HepG2 (cell line): ENCODE measurements at regions not wholly inside any gene's neighbourhood (a gene's known extent, or its start where the extent isn't known, plus 50 kb on each side); places are given as distances from the start of the nearest gene placed in this dataset.

ENCODE experiments used
- ATAC-seq: fragments of 200-7000 bp; cut with Tn5 transposase; 3 replicates; pipeline ENCODE4 v1.9.1; 2020; ENCODE audit warnings: mild to moderate bottlenecking, moderate library complexity
- BruUV-seq: library from RNA; stranded (reverse); fragments of 400-500 nt; replicated peaks from 2 replicates; lab custom pipeline; 2021; lab: Mats Ljungman, UMichigan
- CTCF ChIA-PET: fragments of 300-600 bp; formaldehyde crosslinking; extraction: SDS; loops from one replicate; lab custom pipeline; 2021; ENCODE audit warnings: low total read pairs, inconsistent platforms, low intra/inter-chr PET ratio; lab: Yijun Ruan, JAX
- POLR2A ChIA-PET: fragments of 350-600 bp; sonication (Branson Sonifier 250); formaldehyde crosslinking; loops from one replicate; lab custom pipeline; 2020; ENCODE audit warnings: antibody characterized with exemption, inconsistent platforms; lab: Yijun Ruan, JAX
- DNase-seq: peaks from one replicate; pipeline ENCODE4 v3.0.0-alpha.2; 2015; ENCODE audit warnings: low spot score
- FAIRE-seq: peaks from 3 replicates; lab custom pipeline; 2011; peaks lifted over from hg19 to GRCh38; lab: Jason Lieb, UNC
- H2AFZ ChIP-seq: one replicate; pipeline ENCODE4 v1.6.1; 2011; ENCODE audit warnings: low read length, inconsistent platforms
- H3K27ac ChIP-seq: fragments of 300-600 bp; 3 replicates; pipeline ENCODE4 v1.8.0; 2011; ENCODE audit warnings: mixed run types, mild to moderate bottlenecking, mixed read lengths, low read length, inconsistent platforms; ENCODE audit not compliant: insufficient read depth; ENCODE audit errors: extremely low read length
- H3K27me3 ChIP-seq, 2 experiments: fragments of 200-600 bp in 1 of 2; 2 replicates in 1 of 2; 3 replicates in 1 of 2; pipeline versions ENCODE4 v1.6.0 to v1.8.0; 2011; ENCODE audit warnings: low read length in 2 of 2, mild to moderate bottlenecking in 2 of 2, moderate library complexity in 2 of 2, inconsistent platforms in 1 of 2; ENCODE audit not compliant: insufficient read depth in 2 of 2, control insufficient read depth in 1 of 2
- H3K36me3 ChIP-seq, 2 experiments: fragments of 200-600 bp in 1 of 2; replicated peaks in 1 of 2; 2 replicates in 1 of 2; 3 replicates in 1 of 2; pipeline versions ENCODE4 v1.5.1 to v1.8.0; 2011; ENCODE audit warnings: low read length in 2 of 2, inconsistent platforms in 1 of 2; ENCODE audit not compliant: insufficient read depth in 2 of 2, control insufficient read depth in 1 of 2
- H3K4me1 ChIP-seq: 2 replicates; pipeline ENCODE4 v1.5.1; 2012; ENCODE audit warnings: low read length, inconsistent platforms; ENCODE audit not compliant: insufficient read depth
- H3K4me2 ChIP-seq: 2 replicates; pipeline ENCODE4 v1.6.0; 2011; ENCODE audit warnings: low read depth, low read length, inconsistent platforms
- H3K4me3 ChIP-seq, 3 experiments: fragments of 200-600 bp in 1 of 3; sonication (generic), shearing (Covaris generic) in 1 of 3; replicated peaks in 1 of 3; 2 replicates each; pipeline ENCODE4 v1.5.1; 2011 to 2016; ENCODE audit warnings: low read length in 3 of 3, inconsistent platforms in 2 of 3, low read depth in 2 of 3, mild to moderate bottlenecking in 2 of 3, control low read depth in 1 of 3, mixed read lengths in 1 of 3; ENCODE audit not compliant: insufficient read depth in 1 of 3
- H3K79me2 ChIP-seq: one replicate; pipeline ENCODE4 v1.6.1; 2011; ENCODE audit warnings: low read length, inconsistent platforms; ENCODE audit not compliant: insufficient read depth
- H3K9ac ChIP-seq: 2 replicates; pipeline ENCODE4 v1.6.0; 2011; ENCODE audit warnings: mild to moderate bottlenecking, low read depth, low read length, inconsistent platforms; ENCODE audit not compliant: insufficient read depth
- H3K9me3 ChIP-seq: 2 replicates; pipeline ENCODE4 v1.5.1; 2012; ENCODE audit warnings: mild to moderate bottlenecking, low read length
- H4K20me1 ChIP-seq: 2 replicates; pipeline ENCODE4 v1.6.0; 2011; ENCODE audit warnings: inconsistent platforms, mild to moderate bottlenecking, low read length, moderate library complexity; ENCODE audit not compliant: insufficient read depth
- E2F2 ChIP-seq: sonication (generic); formaldehyde crosslinking; IDR thresholded peaks from 2 replicates; pipeline ENCODE4 v1.4.0; 2020; ENCODE audit warnings: missing genetic modification reagents, borderline replicate concordance
- FOSL2 ChIP-seq: sonication (generic); formaldehyde crosslinking; IDR thresholded peaks from 2 replicates; pipeline ENCODE4 v1.4.0; 2020; ENCODE audit warnings: missing genetic modification reagents
- NFE2 ChIP-seq: sonication (generic); formaldehyde crosslinking; IDR thresholded peaks from 2 replicates; pipeline ENCODE4 v1.4.0; 2020; ENCODE audit warnings: missing genetic modification reagents
- ZNF20 ChIP-seq: sonication (generic); formaldehyde crosslinking; IDR thresholded peaks from 2 replicates; pipeline ENCODE4 v1.4.0; 2020; ENCODE audit warnings: mild to moderate bottlenecking, moderate library complexity, missing genetic modification reagents
- ZNF891 ChIP-seq: sonication (generic); formaldehyde crosslinking; IDR thresholded peaks from 2 replicates; pipeline ENCODE4 v1.5.0; 2020; ENCODE audit warnings: mild to moderate bottlenecking, missing genetic modification reagents
- WGBS: methylation state at CpG from one replicate; pipeline ENCODE4 v1.1.6; 2017; ENCODE audit warnings: low lambda C conversion rate; 5-methylcytosine and 5-hydroxymethylcytosine counted together
- in situ Hi-C: cut with HindIII; loops from 2 replicates; pipeline ENCODE4 v1.10.0; 2017; ENCODE audit warnings: low pct_unique_long_range_greater_than_20kb; ENCODE audit not compliant: extremely low pct_ligation_motif_present
- intact Hi-C: fragments of 100-400 bp; cut with micrococcal nuclease; formaldehyde crosslinking; loops from one replicate; pipeline ENCODE4 v1.10.0; 2022; ENCODE audit not compliant: unreplicated experiment

GRCh38 chr13:84405286-84405685, 523.0 kb upstream of the SLITRK1 start (continued):
- TF ChIP-seq E2F2 (CRISPR knock-in tag) = no peak
- TF ChIP-seq ZNF891 (CRISPR knock-in tag) = no peak
- no peak for TF ChIP-seq FOSL2 (CRISPR knock-in tag)
- TF ChIP-seq, all 625 proteins: peak for 0

GRCh38 chr13:84400706-84401105, 518.4 kb upstream of the SLITRK1 start:
- DNase-seq (no peak), FAIRE-seq (no peak), ATAC-seq (no peak)
- Histone ChIP-seq H3K27me3 (no peaks in the 10 kb centered on the region), H3K36me3 (no peaks in the 10 kb centered on the region), H2AFZ (no peak overlapping the region), H3K4me1 (peaks cover 10% of the 10 kb centered on the region), H3K9ac (no peak overlapping the region), H3K9me3 (peaks cover 14% of the 10 kb centered on the region; the same call in 1 of the 2 replicates), H4K20me1 (no peaks in the 10 kb centered on the region), H3K4me3 (no peak overlapping the region), H3K27ac (no peak overlapping the region), H3K4me2 (no peak overlapping the region), H3K79me2 (no peaks in the 10 kb centered on the region)
- 4% methylated on average over 2 of the region's 2 CpGs for WGBS
- in situ Hi-C loops = no loop called here
- ChIA-PET CTCF (no interaction called here), POLR2A (no interaction called here)
- intact Hi-C loops = no loop called here
- TF ChIP-seq ZNF20 (CRISPR knock-in tag) (no peak), NFE2 (no peak)
- BruUV-seq = no TSS peak
